ENCODE measurements at regions not wholly inside any gene's neighbourhood (a gene's known extent, or its start where the extent isn't known, plus 50 kb on each side); places are given as distances from the start of the nearest gene placed in this dataset.

DNA sequence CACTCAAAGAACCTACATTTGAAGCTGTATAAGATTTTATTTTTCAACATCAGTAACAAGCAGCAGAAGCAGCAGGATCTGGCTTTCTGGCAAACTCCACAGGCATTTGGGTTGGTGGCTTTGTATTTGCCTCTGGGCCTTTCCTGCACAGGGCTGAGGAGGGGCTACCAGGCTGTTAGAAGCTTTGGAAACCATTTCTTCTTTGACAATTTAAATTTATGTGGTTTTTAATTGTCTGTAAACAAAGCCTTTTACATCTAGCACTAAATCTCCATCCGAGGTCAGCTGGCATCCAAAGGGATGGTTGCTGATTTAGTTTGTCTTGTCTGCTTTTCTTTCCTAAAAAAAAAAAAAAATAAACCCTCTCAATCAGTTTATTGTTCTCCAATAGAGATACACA lies 127.5 kb upstream of the OBI1 start:
- DNase-seq (ENCODE audit: low read depth in 2 of 3, low spot score in 2 of 3), result no peak

DNA sequence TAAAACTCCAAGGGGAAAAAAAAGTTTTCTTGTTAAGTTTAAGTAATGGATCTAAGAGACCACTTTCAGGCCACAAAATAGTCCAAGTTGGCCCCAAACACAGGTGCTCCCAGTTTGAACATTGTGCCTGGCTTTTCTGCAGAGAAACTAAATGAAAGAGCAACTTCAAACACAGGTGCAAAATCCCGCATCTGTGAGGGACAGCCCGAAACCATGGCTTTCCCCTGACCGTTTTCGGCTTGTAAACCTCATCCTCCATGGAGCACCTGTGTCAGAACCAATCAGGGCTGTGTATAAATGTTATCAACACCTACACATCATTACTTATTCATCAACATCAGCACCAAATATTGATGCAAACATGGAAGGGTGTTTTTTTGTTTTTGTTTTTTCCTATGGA lies 126.8 kb upstream of the OBI1 start:
- no peak for DNase-seq (ENCODE audit: low read depth in 2 of 3, low spot score in 2 of 3)

- DNase-seq (ENCODE audit: low read depth in 2 of 3, low spot score in 2 of 3), result no peak
Observed at GRCh38 chr13:78784014-78784750, 125.2 kb upstream of the OBI1 start.

- no peak for DNase-seq (ENCODE audit: low read depth in 2 of 3, low spot score in 2 of 3)
Observed at GRCh38 chr13:78780708-78781107, 121.8 kb upstream of the OBI1 start.

GRCh38 chr13:78779608-78780007 lies 120.7 kb upstream of the OBI1 start:
- no peak for DNase-seq (ENCODE audit: low read depth in 2 of 3, low spot score in 2 of 3)

- no peak for DNase-seq (ENCODE audit: low read depth in 2 of 3, low spot score in 2 of 3)
Observed at GRCh38 chr13:78777976-78778375, 119.0 kb upstream of the OBI1 start.

- no peak for DNase-seq (ENCODE audit: low read depth in 2 of 3, low spot score in 2 of 3)
Observed at GRCh38 chr13:78777396-78777795, 118.4 kb upstream of the OBI1 start.

- DNase-seq (ENCODE audit: low read depth in 2 of 3, low spot score in 2 of 3), result no peak
Observed at GRCh38 chr13:78772933-78773332, 114.0 kb upstream of the OBI1 start.

GRCh38 chr13:78770601-78771000 lies 111.6 kb upstream of the OBI1 start:
- no peak for DNase-seq (ENCODE audit: low read depth in 2 of 3, low spot score in 2 of 3)

DNA sequence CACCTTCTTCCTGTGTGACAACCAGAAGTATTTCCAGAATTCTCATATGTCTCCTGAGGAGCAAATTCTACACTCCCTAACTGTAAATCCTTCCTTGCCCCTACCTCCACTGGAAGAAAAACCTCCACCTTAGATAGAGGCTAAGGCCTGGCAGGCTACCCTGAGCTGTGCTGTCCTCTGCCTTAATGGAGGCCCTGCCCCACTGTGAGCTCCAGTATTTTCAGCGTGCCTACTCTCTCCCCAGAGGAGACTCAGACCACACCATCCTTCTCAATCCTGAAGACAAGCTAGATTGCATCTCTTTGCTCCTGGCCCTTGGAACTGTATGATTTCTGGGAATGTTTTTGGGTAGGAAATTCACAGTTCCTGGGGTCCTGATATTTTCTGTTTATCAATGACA lies 110.0 kb upstream of the OBI1 start:
- DNase-seq (ENCODE audit: low read depth in 2 of 3, low spot score in 2 of 3), result no peak

DNA sequence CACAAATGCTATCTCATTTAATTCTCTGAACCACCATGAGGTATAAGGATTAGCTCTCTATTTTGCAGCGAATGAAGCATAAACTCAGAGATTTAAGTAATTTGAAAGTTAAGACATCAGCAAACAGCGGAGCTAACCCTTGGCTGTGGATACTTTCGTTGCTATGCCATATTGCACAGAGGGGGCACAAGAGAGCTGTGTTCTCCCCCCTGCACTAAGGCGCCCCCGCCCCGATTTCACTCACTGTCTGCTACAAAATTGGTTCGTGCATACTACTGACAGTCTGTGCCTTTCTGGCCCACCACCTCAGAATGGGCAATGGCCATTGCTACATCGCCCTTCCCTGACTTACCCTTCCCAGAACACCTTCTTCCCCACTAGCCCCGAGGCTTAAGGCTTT lies 105.7 kb upstream of the OBI1 start:
- no peak for DNase-seq (ENCODE audit: low read depth in 2 of 3, low spot score in 2 of 3)

- DNase-seq (ENCODE audit: low read depth in 2 of 3, low spot score in 2 of 3), result no peak
Observed at GRCh38 chr13:78762825-78763224, 103.9 kb upstream of the OBI1 start.

DNA sequence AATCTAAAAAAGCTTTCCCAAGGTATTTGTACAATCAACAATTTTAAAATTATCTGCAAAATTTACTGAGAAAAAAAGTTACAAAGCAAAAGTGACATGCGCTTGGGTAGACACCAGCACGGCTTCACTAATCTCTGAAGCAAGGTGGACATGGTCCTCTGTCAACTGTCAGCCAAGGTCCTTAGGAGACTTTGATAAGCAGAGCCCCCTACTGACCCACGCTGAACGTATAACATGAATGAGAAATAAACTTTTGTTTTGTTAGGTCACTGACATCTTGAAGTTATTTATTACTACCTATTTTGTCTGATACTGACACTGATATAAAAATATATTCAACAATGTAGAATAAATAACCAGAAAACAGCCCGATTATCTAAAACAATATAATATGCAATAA lies 100.7 kb upstream of the OBI1 start:
- DNase-seq (ENCODE audit: low read depth in 2 of 3, low spot score in 2 of 3), result no peak

GRCh38 chr13:78758549-78758948 lies 99.6 kb upstream of the OBI1 start:
- no peak for DNase-seq (ENCODE audit: low read depth in 2 of 3, low spot score in 2 of 3)

GRCh38 chr13:78753435-78753834 lies 94.5 kb upstream of the OBI1 start:
- DNase-seq (ENCODE audit: low read depth in 2 of 3, low spot score in 2 of 3), result no peak

GRCh38 chr13:78750735-78751134 lies 91.8 kb upstream of the OBI1 start:
- no peak for DNase-seq (ENCODE audit: low read depth in 2 of 3, low spot score in 2 of 3)

- no peak for DNase-seq (ENCODE audit: low read depth in 2 of 3, low spot score in 2 of 3)
Observed at GRCh38 chr13:78743973-78744372, 85.0 kb upstream of the OBI1 start.

- no peak for DNase-seq (ENCODE audit: low read depth in 2 of 3, low spot score in 2 of 3)
Observed at GRCh38 chr13:78742659-78743058, 83.7 kb upstream of the OBI1 start.

GRCh38 chr13:78736142-78736541 lies 77.2 kb upstream of the OBI1 start:
- DNase-seq (ENCODE audit: low read depth in 2 of 3, low spot score in 2 of 3), result no peak

- no peak for DNase-seq (ENCODE audit: low read depth in 2 of 3, low spot score in 2 of 3)
Observed at GRCh38 chr13:78732445-78733017, 73.6 kb upstream of the OBI1 start.

GRCh38 chr13:78722700-78723099 lies 63.7 kb upstream of the OBI1 start:
- no peak for DNase-seq (ENCODE audit: low read depth in 2 of 3, low spot score in 2 of 3)

DNA sequence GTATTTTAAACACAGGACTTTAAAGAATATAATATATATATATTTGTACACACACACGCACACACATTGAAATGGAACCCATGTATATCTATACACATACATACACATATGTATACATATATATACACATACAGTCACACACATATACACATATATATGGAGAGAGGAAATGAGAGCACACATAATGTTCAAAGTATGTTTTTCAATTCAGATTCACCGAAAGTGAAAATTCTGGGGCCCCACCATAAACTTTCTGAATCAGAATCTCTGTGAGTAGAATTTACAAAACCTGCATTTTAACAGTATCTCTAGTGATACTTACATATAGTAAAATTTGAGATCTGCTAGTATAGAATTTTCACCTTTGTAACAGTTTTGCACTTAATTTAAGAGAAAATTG lies 60.4 kb upstream of the OBI1 start:
- no peak for DNase-seq (ENCODE audit: low read depth in 2 of 3, low spot score in 2 of 3)

DNA sequence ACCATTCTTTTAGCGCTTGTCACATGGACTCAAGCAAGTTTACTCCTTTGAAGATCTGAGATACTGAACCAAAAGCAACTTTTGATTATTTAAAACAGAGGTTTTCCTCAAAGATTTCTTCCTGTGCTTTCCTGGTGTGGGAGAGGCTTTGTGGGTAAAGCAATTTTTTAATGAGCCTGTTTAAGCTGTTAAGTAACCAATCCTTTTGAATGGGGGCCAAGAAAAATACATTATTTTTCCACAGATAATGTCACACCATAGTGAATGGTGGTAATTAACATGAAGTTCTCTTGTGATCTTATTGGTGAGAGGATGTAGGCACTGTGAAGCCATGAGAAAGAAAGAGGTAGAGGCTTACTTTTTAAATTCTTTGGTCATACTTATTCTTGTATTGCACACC lies 55.8 kb upstream of the OBI1 start:
- DNase-seq (ENCODE audit: low read depth in 2 of 3, low spot score in 2 of 3), result no peak
